GM23338 (cell line): ENCODE measurements at regions not wholly inside any gene's neighbourhood (a gene's known extent, or its start where the extent isn't known, plus 50 kb on each side); places are given as distances from the start of the nearest gene placed in this dataset.

Source experiments
- CTCF ChIP-seq, 2 experiments: fragments of 200-600 bp in 1 of 2; sonication (generic) in 1 of 2; conservative IDR thresholded peaks; 2 replicates each; pipeline versions ENCODE4 v1.5.1 to v1.6.1; 2016 to 2017; ENCODE audit warnings: antibody characterized with exemption in 2 of 2, low read depth in 2 of 2, mild to moderate bottlenecking in 2 of 2, moderate library complexity in 1 of 2
- ETS1 ChIP-seq: IDR thresholded peaks from 2 replicates; pipeline ENCODE4 v1.6.1; 2016; ENCODE audit warnings: antibody characterized with exemption
- EZH2 ChIP-seq: fragments of 200-600 bp; sonication (generic); IDR thresholded peaks from one replicate; pipeline ENCODE4 v1.8.0; 2017; ENCODE audit warnings: antibody characterized with exemption, mild to moderate bottlenecking, low read depth; ENCODE audit not compliant: unreplicated experiment
- EZH2phosphoT487 ChIP-seq: fragments of 200-600 bp; sonication (generic); IDR thresholded peaks from one replicate; pipeline ENCODE4 v1.8.1; 2018; ENCODE audit warnings: antibody characterized with exemption; ENCODE audit not compliant: unreplicated experiment
- POLR2AphosphoS5 ChIP-seq: IDR thresholded peaks from 2 replicates; pipeline ENCODE4 v1.6.1; 2016; ENCODE audit warnings: antibody characterized with exemption, low read depth

GRCh38 chr1:59092126-59092525 lies 204.8 kb upstream of the FGGY start:
- no peak for TF ChIP-seq CTCF (conservative IDR thresholded peaks at IDR 0.05; ENCODE audit: low read depth in 2 of 2)
- TF ChIP-seq EZH2 = no peak
- TF ChIP-seq EZH2phosphoT487 = no peak
- TF ChIP-seq ETS1 = no peak
- TF ChIP-seq POLR2AphosphoS5 = no peak
